ENCODE measurements at regions not wholly inside any gene's neighbourhood (a gene's known extent, or its start where the extent isn't known, plus 50 kb on each side); places are given as distances from the start of the nearest gene placed in this dataset.
"Not testable (repeated sequence)": the region's sequence is repeated elsewhere in the genome, so short reads cannot be mapped to it uniquely, and the experiment has no call there.

- no peak for DNase-seq
These were observed 172.7 kb downstream of the SPRY2 start for GRCh38 chr13:80168089-80168850.

- DNase-seq, result no peak
These were observed 174.6 kb downstream of the SPRY2 start for GRCh38 chr13:80166352-80166751.

- DNase-seq, result no peak
These were observed 176.5 kb downstream of the SPRY2 start for GRCh38 chr13:80164462-80164861.

- no peak for DNase-seq
These were observed 179.0 kb downstream of the SPRY2 start for GRCh38 chr13:80161896-80162295.

- no peak for DNase-seq
These were observed 179.7 kb downstream of the SPRY2 start for GRCh38 chr13:80161219-80161618.

DNA sequence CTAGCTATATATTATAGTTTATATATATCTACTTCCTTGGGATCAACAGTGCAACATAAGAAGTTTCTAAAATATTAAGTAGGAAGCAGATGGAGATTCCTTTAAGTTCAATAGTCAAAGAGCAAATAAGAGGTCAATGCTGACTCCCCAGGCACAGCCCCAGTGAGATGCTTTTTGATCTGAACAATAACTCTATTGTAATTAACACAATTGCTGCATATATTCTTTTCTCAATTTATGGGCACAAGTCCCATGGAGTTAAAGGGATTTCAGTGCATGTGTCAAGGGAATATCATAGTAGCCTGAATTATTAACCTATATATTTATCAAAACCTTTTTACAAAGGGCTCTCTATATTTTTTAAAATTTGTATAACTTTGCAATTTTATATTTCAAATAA lies 180.8 kb downstream of the SPRY2 start:
- DNase-seq, result no peak

DNA sequence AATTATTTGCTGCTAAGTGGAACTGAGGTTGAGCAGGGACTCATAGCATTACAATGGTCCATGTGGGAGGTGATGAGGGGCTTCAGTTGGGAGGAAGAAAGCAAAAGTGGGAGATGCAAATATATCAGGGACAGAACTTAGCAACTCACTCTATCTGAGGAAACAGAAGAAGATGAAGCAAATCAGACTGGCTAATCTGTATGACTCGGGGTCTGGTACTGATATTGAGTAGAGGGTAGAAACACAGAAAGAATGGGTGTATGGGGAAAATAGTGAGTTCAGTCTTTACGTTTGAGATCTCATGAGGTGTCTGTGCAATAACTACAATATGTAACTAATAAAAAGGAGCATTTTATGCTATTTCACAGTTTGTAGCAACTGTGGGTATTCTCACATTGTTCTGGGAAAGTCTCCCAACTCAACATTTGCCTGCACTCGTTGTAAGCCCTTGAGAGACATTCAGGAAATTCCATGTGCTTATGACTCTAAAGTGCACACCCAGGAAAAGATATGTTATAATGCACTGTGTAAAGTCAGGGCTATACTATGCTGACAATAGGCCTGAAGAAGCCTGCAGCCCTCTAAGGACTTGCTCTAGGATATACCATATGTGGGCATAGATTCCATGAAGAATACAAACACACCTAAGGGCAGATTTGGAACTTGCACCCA lies 183.5 kb downstream of the SPRY2 start:
- no peak for DNase-seq

GRCh38 chr13:80152142-80152541 lies 188.8 kb downstream of the SPRY2 start:
- DNase-seq, result not testable (repeated sequence)

GRCh38 chr13:80151016-80151415 lies 189.9 kb downstream of the SPRY2 start:
- no peak for DNase-seq

- no peak for DNase-seq
These were observed 191.2 kb downstream of the SPRY2 start for GRCh38 chr13:80149736-80150135.

DNA sequence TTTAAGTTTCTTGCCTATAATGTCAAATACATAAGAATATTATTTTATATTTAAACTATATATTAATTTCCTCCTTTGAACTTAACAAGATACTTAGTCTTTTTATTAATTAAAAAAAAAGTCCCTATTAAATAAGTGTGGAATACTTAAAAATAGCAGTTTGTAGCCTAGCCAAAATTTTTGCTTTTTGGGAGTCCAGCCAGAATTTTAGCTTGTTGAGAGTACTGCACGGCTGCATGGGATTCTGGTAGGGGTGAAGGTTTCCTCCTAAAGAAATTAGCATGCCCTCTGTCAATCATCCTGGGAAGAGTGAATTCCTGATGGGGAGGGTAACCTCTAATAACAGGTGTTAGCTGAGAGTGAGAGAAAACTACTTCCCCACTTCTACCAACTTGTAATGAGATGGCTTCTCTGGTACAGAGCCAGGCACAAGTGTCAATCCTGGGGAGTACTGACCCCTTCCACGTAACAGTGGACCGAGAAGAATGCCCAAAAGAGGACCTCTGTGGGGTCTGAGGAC lies 195.7 kb downstream of the SPRY2 start:
- no peak for DNase-seq

DNA sequence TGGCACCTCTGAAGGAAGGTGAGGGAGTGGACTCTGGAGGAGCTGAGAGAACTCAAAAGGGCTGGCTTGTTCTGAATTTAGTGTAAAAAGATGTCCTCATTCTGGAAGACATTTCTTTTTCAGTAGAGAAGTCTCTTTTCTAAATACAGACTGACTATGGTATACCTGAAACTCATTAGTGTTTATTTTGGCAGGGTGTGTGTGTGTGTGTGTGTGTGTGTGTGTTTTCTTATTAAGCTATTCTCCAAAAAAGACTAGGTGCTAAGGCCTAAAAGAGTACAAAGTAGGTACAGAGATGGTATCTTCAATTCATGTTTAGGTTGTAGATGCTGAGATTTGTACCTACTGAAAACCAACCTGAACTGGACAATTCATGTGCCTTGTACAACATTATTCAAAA lies 196.4 kb downstream of the SPRY2 start:
- no peak for DNase-seq

DNA sequence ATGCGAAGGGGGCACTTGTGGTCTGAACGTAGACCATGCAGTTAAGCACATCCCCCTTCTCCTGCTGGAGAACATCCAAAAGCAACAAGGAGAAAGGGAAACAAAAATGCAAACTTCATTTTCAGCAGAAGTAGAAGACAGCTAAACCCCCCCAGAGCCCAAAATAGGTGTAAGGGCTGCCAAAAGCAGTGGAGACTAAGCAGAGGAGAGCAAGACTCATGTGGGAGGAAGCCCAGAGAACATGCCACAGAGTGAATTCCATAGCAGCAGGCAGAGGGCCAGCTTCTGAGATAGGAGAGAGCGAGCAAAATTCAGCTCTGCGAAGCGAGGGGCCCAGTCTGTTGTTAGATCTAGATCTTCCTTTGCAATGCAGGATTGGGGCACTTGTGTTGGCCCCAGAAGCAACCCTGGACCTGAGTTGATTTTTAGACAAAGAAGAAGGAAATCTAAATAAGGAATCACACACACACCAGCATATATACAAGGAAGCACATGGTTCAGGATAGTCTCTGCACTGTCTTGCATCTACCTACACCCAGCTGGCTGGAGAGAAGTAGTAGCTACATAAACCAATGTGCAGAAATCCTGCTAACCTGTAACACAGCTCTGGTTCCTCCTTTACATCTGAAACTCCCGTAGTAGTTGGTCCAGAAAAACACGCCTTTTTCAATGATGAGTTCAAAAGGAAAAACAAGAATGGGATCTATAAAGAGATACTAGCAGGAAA lies 199.6 kb downstream of the SPRY2 start:
- DNase-seq, result no peak

GRCh38 chr13:80140685-80141084 lies 200.2 kb downstream of the SPRY2 start:
- no peak for DNase-seq

DNA sequence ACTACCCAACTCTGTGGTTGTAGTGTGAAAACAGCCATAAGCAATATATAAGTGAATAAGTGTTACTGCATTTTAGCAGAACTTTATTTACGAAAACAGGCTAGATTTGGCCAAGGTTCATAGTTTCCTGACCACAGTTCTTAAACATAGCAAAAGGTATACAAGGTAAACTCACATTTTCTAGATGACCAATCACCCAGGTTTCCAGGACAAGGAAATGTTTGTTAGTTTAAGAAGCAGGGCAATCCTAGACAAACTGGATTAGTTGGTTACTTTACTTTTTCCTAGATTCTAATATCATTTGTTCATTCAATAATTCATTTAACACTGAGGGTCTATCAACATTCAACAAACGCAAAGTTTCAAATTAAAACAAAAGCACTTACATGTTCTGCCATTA lies 201.7 kb downstream of the SPRY2 start:
- no peak for DNase-seq

DNA sequence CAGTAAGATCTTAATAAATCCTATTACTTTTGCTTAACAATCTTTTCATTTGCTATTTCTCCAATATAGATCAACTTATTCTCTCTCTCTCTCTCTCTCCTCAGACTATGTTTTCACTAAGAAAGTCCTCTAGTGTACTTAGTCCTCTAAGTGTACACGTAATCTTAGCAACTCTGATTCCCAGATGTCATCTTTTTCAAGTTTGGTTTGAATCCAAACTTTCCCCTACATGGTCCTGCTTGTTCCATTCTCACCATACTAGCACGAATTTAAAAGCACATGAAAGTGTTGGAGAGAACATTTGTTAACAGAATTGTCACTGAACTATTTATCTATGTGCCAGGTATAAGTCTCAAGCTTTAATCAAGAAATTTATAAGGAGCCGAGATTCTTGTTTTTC lies 202.9 kb downstream of the SPRY2 start:
- no peak for DNase-seq

DNA sequence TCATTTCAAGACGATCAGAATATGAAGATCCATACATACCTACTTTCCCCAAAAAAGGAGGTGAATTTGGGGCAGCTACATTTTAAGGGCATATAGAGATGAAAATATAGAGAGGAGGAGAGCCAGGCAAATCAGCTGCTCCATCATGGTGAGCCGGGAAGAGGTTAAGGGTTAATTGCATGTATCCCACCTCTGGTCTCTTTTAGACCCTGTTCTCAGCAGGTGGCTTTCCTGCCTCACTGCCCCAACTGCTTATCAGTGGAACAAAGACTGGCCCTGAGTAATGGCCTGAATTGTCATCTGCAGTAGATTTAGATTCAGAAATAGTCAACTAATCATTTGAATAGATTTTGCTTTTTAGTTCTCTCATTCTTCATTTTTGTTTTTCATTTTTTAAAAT lies 206.6 kb downstream of the SPRY2 start:
- DNase-seq, result no peak

GRCh38 chr13:80133631-80134261 lies 207.2 kb downstream of the SPRY2 start:
- no peak for DNase-seq

- DNase-seq, result no peak
These were observed 208.0 kb downstream of the SPRY2 start for GRCh38 chr13:80132741-80133601.

GRCh38 chr13:80131204-80131603 lies 209.7 kb downstream of the SPRY2 start:
- no peak for DNase-seq

DNA sequence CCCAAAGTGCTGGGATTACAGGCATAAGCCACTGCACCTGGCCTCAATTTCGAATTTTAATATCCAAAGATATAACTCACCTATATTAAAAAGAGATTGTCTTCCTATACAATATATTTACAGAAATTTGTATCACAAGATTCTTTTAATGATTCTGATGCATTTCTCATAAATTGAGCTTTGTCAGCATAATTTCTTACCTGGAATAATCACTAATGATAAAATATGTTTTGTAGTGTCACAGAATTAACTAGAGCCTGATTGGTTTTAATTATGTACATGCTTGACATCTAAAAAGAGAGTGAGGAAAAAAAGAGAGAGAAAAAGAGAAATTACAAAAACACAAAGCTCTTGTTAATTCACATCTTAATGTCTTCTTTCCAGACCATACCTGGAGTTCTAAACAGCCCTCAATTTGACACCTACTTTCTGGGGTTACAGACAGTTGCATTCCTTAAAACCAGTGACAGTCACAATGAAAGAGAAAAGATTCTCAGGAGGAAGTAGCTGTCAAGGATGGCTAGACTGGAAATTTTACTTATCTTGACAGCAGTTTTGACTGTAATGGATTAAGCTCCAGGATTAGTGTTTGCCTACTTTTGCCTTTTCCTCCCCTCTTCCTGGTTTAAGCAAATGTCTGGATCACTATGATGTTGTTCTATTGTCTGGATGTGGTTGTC lies 214.4 kb downstream of the SPRY2 start:
- DNase-seq, result no peak

GRCh38 chr13:80123945-80124344 lies 217.0 kb downstream of the SPRY2 start:
- no peak for DNase-seq
